ENCODE measurements at regions not wholly inside any gene's neighbourhood (a gene's known extent, or its start where the extent isn't known, plus 50 kb on each side); places are given as distances from the start of the nearest gene placed in this dataset.

DNA sequence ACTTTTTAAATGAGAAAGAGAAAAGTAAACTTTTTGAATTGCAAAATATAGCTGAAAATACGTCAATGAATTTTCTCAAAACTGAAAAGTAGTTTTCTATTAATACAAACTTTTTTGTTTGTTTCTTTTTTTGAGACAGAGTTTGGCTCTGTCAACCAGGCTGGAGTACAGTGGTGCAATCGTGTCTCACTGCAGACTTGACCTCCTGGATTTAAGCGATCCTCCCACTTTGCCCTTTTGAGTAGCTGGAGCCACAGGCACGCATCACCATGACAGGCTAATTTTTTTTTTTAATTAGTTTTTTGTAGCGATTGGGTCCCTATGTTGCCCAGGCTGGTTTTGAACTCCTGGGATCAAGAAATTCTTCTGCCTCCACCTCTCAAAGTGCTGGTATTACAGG is 610.4 kb downstream of the ELAVL2 start:
- no peak for DNase-seq

DNA sequence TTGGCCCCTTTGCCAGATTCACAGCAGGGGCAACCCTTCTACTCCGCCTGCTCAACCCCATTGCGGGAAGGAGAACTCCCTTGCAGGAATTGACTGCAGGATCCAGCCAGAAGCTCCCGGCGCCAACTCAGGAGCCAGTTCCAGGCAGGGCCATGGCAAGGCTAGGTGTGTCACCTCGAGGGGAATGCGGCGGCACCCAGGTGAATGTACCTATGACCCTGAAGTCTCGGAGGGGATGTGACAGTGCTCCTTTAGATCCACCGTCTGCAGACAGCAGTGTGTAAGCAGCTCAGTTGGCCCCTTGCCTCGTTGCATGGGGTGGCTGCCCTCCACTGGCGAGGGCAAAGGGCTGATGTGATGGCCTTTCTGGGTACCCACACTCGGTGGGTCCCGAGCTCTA is 606.6 kb downstream of the ELAVL2 start:
- no peak for DNase-seq

DNA sequence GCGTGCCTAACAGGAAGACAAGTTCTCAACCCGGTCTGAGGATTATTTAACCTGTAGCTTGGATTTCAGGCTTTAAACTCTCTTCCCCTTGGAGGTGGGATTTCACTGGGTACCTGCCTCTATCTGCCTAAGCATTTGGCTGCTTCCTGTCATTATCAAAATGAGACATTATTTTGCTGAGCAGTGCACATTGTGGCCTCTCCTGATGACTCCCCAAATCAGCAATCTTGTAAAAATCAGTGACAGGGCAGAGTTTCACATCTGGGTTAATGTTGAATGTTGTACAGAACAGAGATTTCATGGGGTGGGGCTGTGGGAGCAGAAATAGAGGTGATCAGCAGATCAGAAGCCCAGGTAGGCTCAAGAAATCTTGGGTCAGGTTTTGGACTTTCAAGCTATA is 605.9 kb downstream of the ELAVL2 start:
- no peak for DNase-seq

DNA sequence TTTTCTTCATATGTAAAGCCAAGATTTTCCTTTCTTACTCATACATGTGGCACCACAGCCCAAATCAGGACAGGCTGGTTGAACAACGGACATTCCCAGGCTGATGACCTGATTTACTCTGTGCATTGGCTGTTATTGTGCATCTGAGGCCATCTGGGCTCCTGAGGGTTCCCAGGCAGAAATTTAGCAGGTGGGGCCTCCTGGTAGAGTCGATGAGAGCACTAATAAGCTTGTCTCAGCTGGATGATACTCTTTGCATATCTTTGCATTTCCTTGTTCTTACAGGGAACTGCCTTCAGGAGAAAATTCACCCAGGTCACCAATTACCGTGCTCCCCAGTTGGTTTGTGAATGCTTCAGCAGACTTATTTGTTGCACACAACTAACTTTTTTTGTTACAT is 605.1 kb downstream of the ELAVL2 start:
- DNase-seq = no peak

DNA sequence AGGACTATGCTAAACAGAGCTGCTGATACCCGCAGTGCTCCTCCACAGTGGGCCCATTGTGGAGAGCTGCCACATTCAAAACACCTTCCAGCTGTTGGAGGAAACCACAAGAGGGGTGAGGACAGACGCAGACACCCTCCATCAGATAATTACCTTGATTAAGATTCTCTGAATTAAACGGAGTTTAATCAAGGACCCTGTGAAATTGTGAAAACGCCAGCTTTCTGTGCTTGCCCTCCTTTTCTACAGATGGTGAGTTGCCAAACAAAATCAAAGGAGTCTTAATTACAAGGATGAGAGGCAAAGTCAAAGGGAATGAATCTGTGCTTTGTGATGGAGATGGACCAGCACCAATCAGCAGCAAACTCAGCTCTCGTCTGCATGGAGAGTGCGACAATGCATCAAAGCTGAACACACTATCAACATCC is 596.1 kb downstream of the ELAVL2 start:
- DNase-seq = no peak

DNA sequence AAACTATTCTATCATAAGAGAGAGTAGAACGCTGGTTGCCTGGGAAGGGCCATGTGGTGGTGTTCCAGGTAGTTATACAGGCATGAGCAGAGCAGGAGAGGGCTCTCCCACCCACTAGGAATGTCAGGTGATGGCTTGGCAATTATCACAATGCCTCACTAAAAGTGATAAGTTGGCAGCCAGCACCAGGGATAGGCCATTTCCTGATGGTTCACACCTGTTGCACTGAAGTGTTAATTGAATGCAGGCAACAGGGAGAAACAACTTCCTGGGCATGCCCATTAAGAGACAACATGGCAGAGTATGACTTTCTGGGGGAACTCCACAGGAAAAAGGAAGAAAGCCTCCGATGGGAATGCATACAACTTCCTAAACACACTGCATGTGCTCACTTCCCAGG is 593.2 kb downstream of the ELAVL2 start:
- no peak for DNase-seq

DNA sequence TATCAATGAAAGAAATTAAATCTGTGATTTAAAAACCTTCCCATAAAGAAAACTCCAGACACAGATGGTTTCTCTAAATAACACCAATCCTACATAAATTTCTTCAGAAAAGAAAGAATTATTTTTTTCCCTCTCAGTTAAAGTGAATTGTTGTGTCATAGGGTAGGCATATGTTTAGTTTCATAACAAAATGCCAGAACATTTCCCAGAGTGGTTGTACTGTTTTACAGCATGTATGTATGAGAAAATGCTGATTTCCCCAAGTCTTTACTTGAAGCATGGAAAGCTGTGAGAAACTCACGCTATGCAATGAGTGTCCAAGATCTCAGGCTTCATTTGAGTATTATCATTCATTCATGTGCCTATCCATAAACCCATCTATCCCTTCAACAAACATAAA is 582.5 kb downstream of the ELAVL2 start:
- DNase-seq = no peak

DNA sequence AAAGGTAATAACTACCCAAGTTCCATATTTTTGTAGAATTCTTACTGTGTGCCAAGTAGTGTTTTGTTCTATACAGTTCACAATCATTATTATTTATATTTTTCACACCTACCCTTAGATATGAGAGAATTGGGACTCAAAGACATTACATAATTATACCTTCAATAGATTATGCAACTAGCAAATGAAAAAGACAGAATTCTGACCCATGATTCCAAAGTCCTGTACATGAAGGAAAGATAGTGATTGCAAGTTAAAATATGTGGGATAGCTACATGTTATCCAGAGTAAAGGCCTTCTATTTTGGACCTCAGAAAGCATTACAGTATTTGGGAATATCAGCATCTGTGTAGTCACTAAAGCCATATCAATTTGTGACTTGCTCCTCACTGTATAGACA is 581.0 kb downstream of the ELAVL2 start:
- no peak for DNase-seq

DNA sequence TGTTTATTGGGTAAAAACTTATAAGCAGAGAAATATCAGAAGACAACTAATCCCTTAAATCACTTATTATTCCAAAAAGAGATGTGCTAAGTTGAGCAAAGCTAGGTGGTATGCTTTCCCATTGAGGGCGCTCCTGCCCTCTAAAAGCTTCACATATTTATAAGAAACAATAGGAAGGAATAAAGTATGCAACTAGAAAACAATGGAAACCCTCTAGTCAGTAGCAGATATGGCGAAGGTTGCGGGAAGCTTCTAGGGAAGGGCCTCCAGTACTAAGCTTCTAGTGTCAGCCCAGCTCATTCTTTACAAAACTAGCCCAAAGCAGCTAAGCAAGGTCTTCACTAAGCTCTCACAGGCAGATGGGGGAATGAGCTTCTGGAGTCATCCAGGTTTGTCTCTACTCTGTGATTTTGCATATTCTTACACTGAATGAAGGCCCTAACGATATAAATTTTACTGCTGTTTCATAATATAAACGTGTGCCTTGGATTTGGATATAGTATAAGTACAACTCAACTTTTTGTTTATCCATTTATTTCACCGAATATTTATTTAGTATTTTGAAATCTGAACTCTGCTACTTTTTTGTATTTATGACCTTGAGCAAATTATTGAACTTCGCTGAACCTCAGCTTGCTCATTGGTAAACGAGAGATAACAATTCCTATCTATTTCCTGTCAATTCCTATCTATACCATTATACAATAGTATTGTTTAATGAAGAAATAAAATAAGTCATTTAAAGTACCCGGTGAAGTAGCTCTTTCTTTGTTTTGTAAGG is 571.4 kb downstream of the ELAVL2 start:
- no peak for DNase-seq

DNA sequence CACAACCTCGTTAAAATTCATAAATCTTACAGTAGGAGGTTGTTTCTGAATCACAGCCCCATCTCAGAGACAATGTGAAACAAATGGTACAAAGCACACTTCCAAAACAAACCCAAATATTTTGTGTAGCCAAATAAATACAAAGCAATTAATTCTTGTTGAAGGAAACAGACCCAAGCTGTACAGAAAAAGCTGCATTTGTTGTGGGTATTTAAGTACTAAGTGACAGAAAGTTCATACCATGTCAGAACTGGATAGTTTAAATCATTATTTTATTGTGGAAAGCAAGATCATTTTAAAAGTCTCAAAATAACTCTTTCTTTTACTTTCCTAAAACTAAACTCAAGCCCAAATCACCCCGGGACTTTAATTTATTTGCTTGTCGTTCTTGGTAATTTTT is 570.7 kb downstream of the ELAVL2 start:
- no peak for DNase-seq

DNA sequence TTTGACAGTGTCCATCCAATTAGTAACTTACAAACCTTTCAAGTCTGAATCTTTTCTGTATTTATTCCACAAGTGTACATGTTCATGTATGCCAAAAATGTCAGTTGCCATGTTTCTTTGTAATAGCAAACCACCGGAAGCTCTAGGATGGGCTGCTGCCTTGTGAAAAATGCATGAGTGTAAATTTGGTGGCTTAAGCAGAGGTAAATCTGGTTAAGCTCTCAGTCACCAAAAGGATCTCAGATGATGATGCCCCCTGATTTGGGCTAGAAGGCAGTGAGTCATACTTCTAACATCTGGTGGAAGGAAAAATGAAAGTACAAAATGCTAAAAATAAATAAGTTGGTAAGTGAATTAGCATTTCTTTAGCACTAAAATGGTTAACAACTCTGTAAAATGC is 567.5 kb downstream of the ELAVL2 start:
- DNase-seq = no peak

DNA sequence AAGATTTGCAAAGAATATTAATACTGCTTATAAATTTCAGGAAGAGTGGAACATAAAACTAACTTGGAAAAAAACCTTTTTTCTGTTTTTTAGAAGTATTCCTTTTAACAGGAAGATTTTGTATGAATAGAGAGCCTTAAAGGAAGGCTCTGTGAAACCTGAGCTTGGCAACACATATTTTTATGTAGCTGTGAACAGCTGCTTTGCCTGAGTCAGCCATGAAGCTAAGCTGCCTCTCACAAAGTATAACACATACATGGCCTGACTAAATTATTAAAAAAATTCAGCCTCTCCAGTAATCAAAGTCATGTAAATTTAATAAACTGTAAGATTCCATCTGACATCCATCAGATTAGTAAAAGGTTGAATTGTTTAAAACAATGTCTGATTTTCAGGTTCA is 547.5 kb downstream of the ELAVL2 start:
- no peak for DNase-seq

DNA sequence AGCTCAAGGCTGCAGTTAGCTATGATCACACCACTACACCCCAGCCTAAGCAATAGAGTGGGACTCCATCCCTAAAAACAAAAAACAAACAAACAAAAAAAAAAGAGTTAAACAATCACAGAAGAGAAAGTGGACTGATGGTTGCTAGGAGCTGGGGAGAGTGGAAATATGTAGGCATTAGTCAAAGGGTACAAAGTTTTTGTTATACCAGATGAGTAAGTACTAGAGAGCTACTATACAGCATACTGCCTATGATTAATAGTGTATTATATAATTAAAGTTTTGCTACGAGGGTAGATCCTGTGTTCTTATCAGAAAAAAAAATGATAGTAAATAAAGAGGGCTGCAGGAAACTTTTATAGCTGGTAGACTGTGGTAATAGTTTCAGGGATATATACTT is 538.6 kb downstream of the ELAVL2 start:
- DNase-seq = no peak

DNA sequence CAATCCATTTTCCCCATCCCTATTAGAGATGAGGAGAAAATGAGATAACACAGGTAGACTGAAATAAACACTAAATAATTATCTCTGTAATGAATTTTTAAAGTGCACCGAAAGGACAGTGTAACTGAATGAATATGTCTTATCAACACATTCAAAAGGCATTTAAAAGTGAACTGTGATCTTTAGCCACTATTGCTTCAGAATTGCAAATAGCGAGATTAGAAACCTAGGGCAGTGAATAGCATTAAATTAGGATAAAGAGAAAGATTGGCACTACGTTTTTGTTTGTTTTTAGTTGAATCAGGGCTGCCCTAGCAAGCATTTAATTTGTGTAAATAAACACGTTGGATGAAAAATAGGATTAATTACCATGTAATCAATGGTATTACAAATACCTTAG is 537.5 kb downstream of the ELAVL2 start:
- DNase-seq = no peak

DNA sequence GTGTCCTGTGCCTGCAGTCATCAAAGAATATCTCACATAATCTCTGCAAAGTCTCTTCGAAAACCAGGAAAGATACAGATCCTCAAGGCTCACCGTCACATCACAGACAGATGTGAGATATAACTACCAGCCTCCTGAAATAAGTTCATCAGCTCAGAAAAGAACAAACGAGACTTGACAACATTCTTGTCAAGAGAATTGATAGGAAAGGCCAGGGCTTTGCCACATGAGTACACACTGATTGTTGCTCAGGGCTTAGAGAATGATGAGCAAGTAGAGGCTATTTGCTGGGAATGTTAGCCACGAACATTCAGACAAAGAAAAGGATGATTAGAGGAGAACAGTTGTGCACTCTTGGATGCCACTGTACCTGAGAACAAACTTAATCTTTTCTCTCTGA is 535.1 kb downstream of the ELAVL2 start:
- no peak for DNase-seq

DNA sequence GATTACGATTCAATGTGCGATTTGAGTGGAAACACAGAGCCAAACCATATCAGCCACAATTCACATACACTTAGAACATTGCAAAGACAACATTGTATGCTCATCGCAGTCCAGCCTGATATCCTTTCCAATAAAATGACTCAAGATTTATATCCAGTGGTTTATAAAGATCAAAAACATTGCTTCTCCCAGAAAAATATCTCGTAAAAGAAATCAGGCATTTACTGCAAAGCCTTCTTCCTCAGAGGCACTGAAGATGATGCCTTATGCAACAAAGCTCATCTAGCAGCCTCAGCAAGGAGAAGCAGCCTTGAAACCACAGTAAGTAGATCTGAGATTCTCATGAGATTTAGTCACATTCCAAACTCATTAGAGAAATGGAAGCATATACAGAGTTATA is 523.8 kb downstream of the ELAVL2 start:
- DNase-seq = no peak

DNA sequence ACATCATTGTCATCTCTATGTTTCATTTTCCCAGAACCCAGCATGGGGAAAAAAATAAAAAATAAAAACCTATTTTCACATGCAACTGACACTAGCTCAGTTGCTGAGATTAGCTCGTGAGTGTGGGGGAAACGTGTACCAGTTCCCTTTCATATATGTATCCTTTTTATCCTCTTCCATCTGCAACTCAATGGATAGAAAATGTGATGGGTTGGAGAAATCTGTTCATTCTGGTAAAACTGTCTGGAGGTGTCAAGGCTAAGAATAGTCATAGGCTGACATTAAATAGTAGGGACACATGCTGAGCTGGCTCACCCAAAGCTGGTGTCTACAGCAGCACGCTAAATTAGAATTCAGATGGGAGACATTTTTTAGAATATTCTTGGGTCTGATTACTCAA is 519.3 kb downstream of the ELAVL2 start:
- DNase-seq = no peak

DNA sequence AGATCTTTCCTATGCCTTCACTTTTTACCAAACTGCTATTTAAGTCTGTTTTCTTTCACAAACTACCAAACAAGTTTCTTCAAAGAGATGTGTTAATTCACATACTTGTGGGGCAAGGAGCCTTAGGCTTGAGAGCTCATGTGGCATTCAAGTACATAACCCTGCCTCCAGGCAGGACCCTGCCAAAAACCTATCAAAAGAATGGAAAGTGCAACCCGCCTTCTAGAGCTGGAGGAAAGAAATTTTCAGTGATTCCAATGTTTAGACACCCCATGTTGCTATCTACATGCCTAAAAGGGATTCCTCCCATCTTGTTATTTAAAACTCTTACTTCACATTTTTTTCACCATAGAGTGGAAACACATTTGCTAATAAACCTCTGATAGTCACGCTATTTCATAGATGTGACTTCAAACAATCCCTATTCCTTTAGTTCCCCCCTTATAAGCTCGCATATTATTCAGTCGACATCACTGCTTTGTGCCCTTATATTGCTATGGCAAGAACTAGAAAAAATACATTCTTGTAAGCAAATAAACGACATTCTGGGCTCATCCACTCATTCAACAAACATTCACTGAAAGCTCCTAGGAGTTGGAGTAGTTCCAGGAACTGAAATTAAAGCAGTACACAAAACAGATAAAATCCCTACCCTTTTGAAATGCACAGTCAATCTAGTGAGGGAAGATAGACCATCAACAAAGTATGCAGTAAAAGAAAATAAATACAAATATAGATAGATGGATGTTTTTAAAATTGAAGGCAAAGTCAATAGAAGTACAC is 518.1 kb downstream of the ELAVL2 start:
- DNase-seq = no peak

DNA sequence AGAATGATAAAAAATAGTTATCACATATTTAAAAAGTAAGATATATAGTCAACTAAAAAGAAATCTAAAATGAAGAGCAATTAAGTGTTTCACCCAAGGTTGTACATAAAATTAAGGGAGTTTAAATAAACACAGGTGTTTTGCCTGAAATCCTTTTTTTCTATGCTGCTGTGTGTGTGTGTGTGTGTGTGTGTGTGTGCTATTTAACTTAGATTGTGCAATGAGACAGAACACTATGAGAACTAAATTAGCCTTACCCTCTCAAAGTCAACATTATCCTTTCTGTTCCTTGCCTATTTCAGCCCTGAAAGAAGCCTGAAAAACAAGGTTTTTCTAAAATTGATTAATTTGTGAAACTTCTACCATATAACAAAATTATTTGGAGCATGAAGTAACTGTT is 516.2 kb downstream of the ELAVL2 start:
- DNase-seq = no peak

DNA sequence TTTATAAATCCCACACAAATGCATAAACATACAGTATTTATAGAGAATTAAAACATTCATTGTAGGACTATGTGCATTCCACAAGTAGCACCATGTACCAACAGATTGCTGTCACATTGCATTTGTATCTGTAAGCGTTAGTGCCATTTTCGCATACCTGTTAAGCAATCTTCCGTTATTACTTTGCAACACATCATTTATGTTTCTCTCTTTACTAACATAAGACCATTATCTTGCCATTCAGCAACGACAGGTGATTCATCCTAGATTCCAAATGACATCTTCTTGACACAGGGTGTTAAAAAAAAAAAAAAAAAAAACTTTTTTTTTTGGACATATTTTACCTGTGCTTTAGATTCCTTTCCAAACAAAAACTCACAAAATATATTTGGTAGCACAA is 511.8 kb downstream of the ELAVL2 start:
- DNase-seq = no peak

DNA sequence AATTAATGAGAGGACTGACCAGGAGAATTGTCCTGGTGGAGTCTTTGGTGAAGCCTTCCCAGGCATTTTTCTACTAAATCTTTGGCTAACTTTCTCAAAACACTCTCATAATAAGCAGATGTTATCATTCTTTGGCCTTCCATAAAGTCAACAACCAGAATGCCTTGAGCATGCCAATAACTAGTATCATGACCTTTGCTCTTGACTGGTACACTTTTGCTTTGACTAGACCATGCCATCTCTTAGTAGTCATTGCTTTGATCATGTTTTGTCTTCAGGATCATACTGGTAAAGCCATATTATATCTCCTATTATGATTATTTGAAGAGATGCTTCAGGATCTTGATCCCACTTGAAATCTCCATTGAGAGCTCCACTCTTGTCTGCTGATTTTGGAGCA is 506.9 kb downstream of the ELAVL2 start:
- DNase-seq = no peak

DNA sequence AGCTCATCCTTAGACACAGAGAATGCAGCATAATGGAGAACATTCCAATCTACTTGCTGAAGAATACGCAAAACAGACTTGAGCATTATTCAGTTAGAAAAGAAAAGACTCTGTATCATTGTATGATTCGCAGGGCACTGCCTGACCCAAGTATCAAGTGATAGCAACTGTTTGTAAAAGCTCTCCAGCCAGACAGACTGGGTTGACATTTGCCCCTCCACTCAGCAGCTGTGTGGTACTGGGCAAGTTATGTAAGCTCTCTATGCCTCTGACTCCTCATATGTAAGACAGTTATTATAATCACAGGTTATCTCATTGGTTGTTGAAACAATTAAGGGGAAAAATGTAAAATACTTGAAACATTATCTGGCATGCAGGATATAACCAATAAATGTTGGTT is 505.0 kb downstream of the ELAVL2 start:
- DNase-seq = no peak

DNA sequence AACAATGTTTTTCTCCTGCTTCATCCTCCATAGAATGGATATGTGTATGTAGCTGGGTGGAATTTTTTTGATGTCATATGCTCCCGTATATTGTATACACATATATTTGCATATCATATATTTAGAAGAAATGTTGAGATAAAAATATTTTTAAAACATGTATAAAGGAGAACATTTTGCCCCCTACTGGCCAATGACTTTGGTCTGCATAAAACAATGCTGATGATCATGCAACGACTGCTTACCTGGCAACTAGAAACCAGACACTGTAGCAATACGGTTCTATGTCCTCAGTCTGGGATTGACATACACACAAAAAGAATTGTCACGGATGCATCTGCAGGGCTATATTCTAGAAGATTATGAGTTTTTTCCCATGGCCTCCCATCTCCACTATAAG is 503.6 kb downstream of the ELAVL2 start:
- DNase-seq = no peak

DNA sequence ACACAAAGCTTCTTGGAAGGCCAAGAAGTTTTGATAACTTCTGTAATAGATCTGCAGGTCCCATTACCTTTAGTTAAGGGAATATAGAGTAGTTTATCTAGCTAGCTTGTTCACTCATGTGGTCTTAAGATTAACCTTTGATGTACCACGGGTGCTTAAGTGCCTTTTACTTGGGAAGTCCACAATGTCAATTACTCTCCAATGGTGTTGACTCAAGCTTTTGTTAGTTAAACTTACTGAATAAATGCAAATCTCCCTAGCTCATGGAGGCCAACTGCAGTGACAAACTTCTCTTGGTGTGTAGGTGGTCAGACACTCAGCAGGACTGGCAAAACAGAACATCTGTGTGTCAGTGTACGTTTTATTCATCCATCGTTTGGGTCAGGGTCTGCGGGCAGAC is 501.5 kb downstream of the ELAVL2 start:
- DNase-seq = no peak

DNA sequence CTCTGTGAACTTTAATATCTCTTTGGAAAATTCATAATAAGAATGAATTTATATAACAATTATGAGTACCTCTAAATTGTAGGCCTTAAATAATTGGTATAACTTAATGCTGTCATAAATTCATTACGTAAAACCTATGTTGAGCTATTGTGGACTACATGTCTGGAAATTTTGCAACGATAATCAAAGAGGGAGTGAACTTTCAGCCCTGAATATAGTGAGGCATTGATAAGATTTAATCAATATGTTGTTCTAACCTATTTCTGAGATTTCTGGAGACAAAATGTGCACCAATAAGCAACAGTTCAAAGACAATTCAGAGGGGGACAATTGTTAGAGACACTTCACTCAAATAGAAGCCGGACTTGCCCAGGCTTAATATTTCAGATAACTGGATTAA is 499.4 kb downstream of the ELAVL2 start:
- DNase-seq = no peak
